ENCODE measurements at regions not wholly inside any gene's neighbourhood (a gene's known extent, or its start where the extent isn't known, plus 50 kb on each side); places are given as distances from the start of the nearest gene placed in this dataset.
"Not testable (repeated sequence)": the region's sequence is repeated elsewhere in the genome, so short reads cannot be mapped to it uniquely, and the experiment has no call there.

DNA sequence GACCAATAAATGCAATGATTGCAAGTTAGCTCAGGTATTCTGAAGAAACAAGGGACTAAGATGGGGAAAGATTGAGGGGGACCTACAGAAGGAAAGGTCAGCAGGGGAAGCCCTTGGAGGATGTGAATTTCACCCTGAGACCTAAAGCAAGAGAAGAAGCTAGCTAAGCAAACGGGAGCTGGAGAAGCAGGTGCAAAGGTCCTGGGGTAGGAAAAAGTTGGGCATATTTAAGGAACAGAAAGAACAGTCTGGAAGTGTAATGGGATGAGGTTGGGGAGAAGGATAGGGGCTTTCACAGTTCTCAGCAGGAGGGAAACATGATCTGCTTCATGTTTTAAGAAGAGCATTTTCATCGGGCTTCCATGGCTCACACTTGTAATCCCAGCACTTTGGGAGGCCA lies 89.7 kb upstream of the SLC45A1 start:
- no peak for DNase-seq (ENCODE audit: low read depth)

DNA sequence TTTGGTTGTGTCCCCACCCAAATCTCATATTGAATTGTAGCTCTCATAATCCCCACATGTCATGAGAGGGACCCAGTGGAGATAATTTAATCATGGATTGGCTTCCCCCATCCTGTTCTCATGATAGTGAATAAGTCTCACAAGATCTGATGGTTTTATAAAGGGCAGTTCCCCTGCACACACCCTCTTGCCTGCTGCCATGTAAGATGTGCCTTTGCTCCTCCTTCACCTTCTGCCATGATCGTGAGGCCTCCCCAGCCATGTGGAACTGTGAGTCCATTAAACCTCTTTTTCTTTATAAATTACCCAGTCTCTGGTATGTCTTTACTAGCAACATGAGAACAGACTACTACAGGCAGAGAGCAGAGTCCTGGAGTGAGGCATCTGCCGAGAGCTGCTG lies 90.2 kb upstream of the SLC45A1 start:
- not testable (repeated sequence) for DNase-seq (ENCODE audit: low read depth)

DNA sequence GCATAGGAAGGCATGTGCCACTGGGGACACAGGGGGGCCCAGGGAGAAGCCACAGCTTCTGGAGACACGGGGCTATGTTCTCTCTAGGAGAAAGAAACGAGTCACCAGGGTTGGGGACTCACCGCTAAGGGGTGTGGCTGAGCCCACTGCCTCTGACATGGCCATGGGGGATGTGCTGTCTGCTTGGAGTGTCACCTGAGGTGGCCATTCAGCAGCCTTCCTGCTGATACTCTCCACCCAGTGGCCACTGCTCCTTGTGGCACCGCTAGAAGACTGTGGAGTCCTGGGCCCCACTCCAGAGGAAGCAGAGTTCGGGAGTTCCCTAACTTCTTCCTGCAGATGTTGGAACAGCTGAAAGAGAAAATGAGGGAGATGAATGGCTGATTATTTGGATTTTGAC lies 91.2 kb upstream of the SLC45A1 start:
- no peak for DNase-seq (ENCODE audit: low read depth)

DNA sequence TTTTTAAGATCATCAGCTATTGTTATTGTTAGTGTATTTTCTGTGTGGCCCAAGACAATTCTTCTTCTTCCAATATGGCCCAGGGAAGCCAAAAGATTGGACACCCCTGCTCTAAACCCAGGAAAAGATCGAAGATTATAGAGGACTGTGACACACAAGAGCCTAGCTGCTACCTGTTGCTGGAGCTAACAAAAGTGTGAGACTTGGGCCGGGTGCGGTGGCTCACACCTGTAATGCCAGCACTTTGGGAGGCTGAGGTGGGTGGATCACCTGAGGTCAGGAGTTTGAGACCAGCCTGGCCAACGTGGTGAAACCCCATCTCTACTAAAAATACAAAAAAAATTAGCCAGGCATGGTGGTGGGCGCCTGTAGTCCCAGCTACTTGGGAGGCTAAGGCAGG lies 91.9 kb upstream of the SLC45A1 start:
- not testable (repeated sequence) for DNase-seq (ENCODE audit: low read depth)

DNA sequence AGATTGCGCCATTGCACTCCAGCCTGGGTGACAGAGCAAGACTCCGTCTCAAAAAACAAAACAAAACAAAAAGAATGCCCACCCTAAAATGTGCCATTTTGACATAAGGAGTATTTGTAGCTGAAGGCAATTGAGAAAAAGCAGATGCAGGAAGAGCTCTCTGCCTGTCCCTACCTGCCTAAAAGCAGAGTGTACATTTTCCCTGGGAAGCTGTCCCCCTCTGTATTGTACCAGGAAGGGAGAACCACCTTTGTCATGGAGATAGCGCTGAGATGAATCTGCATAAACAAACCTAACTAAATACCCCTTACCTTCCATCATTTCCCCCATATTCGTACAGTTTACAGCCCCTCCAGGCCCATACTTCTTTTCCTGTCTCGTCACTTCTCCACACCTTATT lies 94.4 kb upstream of the SLC45A1 start:
- DNase-seq (ENCODE audit: low read depth), result no peak

DNA sequence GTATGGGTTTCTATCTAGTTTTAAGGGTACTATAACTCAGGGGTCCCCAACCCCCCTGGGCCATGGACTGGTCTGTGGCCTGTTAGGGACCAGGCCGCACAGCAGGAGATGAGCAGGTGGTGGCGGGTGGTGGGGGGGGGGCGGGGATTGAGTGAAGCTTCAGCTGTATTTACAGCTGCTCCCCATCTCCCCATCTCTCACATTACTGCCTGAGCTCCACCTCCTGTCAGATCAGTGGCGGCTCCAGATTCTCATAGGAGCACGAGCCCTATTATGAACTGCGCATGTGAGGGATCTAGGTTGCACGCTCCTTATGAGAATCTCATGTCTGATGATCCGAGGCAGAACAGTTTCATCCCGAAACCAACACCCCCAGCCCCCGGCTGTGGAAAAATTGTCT lies 95.1 kb upstream of the SLC45A1 start:
- DNase-seq (ENCODE audit: low read depth), result no peak

DNA sequence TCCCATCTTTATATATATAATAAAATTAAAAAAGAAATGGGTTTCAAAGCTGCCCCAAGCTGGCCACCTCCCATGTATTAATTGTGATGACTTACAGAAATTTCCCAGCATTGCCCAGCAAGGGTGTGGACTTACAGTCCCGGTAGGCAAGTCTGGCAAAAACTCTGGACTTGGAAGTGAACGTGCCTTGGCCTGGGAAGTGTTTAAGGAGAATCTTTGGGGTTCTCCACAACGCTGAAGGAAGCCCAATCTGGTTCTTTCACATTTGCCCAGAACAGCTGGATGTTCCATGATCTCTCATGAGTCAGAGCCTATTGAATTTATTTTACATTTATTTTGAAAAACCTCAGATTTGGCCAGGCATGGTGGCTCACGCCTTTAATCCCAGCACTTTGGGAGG lies 98.4 kb upstream of the SLC45A1 start:
- DNase-seq (ENCODE audit: low read depth), result no peak

DNA sequence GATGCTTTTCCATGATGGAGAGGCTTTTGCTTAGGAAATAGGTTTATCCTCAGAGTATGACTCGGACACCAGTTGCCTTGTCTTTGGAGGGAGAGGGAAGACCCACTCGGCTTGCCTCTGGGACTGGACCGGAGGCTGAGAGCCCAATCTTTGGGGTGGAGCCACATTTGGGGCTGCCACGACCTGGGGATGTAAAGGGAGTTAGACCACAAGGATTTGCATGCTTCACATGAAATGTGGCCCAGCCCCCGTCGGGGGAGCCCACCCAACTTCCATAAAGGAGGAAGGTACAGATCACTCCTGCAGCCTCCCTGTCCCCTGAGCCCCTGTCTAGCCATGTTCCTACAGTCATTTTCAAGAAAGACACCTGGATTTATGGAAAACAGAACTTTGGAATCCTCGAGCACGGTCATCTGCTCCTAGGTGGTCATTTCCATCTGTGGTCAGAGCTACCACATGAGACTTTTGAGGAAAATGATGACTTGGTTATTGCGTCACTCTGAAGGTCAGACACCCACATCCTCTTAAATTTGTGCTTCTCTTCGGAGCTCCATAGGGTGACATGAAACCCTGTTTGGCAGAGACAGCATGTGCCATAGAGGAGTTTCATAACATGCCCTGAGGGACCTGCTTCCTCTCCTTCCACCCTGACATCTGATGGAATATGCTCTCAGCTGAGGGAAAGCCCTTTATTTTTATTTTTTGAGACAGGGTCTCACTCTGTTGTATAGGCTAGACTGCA lies 99.4 kb upstream of the SLC45A1 start:
- peak; percentile 49 for DNase-seq (ENCODE audit: low read depth)

DNA sequence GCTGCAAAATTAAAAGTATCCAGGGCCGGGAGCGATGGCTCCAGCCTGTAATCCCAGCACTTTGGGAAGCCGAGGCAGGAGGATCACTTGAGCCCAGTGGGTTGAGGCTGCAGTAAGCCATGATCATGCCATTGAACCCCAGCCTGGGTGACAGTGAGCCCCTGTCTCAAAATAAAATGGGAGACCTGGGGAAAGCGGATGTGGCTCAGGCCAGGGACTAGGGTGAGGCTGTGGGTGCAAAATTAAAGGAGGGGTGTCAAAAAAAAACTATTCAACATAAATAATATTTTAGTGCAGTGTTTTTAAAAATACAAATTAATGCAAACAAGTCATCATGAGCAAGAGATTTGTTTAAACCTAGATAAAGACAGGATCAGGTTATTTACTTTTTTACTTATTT lies 100.1 kb upstream of the SLC45A1 start:
- DNase-seq (ENCODE audit: low read depth), result no peak

DNA sequence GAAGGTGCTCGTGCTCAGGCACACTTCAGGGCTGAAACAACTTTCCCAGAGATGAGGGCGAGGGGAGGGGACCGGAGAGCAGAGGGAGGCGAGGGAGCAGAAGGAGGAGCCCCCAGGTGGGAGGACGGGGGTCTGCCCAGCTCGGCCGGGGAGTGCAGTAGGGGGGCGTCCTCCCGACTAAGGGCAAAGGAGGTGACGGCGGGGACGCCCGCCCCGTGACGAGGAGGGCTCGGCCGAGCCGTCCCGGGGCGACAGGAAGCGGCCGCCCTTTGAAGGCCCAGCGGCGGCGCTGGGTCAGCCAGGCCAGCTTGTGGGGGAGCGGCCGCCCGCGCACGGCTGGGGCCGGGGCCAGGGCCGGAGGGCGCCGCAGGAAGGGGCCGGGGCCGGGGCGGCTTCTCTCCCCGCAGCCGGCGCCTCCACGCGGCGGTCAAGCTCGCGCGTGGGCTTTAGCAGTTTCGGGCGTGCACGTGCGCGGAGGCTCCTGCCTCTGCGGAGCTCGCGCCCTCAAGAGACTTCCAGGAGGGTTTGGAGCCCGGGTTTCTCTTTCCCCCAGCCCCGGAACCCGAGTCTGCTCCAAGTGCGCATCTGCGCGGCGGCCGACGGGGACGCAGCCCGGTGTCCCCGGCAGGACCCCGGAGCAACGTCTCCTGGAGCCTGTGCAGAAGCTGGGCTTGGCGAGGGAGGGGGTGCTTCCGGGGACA lies 100.8 kb upstream of the SLC45A1 start:
- no peak for DNase-seq (ENCODE audit: low read depth)

DNA sequence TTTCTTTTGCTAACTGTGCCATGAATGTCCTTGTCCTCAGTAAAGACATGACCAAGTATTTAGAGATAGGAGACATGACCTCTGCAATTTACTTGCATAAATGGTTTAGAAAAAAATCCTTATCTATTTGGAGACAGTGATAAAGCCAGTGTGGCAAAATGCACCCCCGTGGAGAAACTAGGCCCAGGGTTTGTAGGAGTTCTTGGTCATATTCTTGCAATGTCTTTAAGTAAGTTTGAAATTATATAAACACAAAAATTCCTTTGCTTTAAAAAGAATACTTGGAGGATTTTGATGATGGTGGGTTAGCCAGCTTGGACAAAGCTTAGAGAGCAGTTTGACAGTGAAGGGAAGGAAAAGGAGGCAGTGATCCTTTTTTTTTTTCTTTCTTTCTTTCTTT lies 101.9 kb upstream of the SLC45A1 start:
- DNase-seq (ENCODE audit: low read depth), result no peak

DNA sequence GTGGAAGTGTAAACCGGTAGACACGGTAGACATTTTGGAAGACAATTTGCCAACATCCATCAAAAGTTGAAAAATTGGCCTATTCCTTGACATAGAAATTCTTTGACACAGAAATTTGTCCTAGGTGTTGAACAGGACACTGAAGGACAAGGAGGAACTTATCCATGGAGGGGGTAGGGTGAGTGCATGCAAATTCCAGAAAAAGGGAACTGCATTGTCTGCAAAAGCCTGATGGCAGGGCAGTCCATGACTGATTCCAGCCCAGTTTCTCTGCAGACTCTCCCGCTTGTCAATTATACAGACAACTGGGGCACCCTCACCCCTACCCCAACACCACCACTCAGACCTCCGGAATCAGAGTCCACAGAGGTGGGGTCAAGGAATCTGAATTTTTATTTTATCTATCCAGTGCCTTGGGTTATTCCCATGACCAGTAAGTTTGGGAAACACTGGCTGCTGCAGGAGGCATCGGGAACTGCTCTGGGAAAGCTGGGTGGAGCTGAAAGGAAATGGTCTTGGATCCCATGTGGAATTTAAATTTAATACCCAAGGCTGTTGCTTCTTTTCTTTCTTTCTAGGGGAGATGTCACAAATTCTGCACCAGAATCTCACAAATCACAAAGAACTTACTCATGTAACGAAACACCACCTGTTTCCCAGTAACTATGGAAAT lies 103.3 kb upstream of the SLC45A1 start:
- DNase-seq (ENCODE audit: low read depth), result no peak

DNA sequence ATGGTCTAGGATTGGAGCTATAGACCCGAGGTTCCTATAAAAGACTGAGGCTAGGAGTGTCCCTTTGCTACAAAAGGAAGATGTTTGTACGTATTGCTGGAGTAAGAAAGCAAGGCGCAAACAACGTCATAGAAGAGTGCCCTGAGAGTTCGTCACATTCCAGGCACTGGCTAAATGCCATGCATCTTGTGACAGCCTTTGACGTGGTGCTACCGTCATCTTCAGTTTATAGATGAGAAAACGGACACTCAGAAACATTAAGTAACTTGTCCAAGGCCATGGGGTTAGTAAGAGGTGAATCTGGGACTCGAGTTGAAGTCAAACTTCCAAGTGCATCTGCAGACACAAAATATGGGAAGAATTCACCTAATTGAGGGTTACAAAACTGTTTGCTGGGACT lies 104.2 kb upstream of the SLC45A1 start:
- no peak for DNase-seq (ENCODE audit: low read depth)

DNA sequence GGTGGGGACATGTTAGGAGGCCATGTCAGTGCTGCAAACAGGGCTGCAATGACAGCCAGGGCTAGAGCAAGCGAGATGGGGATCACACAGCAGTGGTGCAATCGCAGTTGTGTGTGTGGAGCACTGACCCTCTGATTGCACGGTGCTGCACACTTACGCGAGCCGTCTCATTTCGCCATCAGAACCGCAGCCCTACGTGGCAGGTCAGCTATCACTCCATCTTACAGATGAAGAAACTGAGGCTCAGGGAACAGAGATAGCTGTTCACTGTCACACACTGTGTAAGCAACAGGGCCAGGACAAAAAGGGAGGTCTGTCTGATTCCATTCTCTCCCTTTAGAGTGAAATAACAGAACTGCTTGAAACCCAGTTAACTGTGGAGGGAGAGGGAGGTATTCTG lies 104.8 kb upstream of the SLC45A1 start:
- no peak for DNase-seq (ENCODE audit: low read depth)

DNA sequence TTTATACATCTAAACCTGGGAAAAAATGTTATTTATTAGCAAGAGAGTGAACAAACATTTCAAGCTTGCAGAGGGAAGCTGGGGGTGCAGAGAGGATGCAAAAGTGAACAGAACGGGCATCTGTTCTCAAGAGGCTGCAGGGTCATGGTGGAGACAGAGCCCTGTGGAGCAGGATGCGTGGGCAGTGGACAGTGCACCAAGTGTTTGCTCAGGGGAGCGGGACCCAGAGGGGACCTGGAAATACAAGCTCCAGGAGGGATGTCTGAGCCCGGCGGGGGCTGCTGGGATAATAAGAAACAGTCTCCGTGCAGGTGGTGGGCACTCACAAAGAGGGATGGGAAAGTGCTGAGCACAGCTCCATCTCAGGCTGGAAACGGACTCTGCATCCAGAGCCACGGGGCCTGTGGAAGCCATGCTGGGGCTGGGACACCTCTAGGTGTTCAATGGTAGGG lies 105.3 kb upstream of the SLC45A1 start:
- no peak for DNase-seq (ENCODE audit: low read depth)

DNA sequence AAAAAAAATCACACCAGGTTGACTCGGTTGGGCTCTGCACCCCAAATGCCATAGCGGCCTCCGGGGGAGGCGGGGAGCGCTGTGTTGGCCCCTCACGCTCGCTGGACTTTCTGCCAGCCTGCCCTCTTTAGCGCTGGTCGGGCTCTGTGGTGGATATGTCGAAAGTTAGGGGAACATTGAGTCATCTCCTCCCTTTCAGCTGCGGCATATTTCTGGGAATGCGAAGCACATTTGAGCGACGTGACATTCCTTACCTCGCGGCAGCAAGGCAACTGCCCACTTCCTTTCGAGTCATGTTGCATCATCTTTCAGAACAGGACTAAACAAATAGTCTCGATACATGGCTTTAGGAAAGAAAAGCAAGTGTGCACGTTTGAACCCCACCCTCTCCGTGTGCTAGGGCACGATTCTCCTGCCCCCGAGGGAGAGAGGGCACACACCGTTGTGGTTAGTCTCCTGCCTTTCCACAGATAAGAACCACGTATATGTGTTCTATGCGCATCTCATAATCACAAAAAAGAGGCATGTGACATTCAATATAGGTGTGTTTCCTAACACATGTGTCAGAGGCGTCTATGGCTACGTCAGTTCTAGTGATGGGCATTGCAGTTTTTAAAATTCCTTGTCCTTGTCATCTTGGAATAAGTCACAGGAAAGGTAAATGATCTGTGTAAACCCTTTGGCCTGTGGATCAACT lies 105.9 kb upstream of the SLC45A1 start:
- DNase-seq (ENCODE audit: low read depth), result peak; percentile 98

DNA sequence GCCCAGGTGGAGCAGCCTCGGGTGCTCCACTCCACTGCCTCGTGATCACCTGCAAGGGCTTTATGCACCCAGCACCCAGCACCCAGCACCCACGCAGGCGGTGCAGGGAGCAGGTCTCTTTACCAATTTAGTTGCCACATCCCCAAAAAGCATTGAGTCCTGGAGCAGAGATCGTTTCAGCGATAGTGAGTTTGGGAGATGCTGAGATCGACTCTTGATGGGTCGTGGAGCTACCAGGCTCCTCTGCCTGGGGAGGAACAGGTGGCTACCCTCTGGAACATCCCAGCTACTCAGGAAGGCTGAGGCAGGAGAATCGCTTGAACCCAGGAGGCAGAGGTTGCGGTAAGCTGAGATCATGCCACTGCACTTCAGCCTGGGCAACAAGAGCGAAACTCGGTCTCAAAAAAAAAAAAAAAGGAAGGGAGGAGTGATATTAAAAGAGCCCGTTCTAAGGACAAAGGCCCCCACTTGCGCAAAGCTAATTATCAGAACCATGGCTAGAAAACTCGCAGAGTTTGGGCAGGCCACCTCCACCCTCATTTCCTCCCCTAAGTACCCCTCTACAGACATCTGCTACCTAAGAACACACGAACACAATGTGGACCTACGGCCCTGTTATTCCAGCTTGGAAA lies 106.5 kb upstream of the SLC45A1 start:
- no peak for DNase-seq (ENCODE audit: low read depth)

DNA sequence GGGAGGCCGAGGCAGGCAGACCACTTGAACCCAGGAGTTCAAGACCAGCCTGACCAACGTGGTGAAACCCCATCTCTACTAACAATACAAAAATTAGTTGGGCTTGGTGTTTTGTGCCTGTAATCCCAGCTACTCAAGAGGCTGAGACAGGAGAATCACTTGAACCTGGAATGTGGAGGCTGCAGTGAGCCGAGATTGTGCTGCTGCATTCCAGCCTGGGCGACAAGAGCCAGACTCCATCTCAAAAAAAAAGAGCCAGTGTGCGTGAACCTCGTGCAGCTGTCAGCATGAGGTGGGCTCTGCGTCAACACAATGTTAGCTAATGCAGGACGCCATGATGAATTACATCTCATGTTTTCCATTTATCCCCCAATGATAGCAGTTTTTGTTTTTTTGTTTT lies 110.7 kb upstream of the SLC45A1 start:
- no peak for DNase-seq (ENCODE audit: low read depth)

DNA sequence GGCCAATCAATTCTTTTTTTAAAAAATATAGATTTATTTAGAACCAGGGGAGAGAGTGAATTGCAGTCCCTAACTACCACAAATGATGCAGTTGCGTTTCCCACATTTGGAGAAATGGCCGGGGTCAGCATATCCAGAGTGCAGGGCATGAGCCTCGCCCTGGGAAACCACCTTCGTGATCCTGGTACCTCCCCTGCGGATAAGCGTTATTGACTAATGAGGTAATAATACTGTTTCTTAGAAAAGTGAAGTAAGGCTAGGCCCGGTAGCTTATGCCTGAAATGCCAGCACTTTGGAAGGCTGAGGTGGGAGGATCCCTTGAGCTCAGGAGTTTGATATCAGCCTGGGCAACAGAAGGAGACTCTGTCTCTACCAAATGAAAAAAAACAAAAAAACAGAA lies 111.5 kb upstream of the SLC45A1 start:
- DNase-seq (ENCODE audit: low read depth), result no peak

DNA sequence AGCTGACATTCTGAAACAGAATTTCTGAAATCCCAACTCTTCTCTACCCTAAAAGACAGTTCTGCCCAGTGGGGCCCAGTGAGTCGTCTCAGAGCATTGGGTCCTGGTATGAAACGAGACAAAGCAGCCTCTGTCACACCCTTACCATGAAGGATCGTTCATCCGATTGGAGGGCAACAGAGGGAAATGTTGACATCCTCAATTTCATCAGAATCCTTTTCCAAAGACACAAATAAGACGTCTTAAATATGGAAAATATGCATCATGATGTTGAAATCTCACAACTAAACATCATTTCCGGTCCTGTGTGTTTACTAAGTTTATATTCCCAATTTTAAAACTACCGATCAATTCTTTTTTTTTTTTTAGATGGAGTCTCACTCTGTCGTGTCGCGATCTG lies 112.1 kb upstream of the SLC45A1 start:
- DNase-seq (ENCODE audit: low read depth), result no peak

DNA sequence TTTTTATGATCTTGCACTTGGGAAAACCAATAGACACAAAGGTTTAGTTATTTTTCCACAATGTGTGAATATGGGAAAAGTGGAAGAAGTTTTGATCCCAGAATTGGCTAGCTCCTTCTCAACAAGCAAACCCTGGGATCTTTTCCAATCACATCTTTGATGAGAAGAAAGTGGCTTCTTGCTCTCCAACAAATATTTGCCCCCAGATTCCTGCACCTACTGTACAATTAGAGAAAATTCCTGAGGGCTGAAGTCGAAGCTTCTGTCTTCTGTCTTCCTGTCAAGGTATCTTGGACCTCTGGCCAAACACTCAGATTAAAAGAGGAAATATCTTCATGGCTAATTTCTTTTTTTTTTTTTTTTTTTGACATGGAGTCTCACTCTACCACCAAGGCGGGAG lies 113.1 kb upstream of the SLC45A1 start:
- DNase-seq (ENCODE audit: low read depth), result no peak

DNA sequence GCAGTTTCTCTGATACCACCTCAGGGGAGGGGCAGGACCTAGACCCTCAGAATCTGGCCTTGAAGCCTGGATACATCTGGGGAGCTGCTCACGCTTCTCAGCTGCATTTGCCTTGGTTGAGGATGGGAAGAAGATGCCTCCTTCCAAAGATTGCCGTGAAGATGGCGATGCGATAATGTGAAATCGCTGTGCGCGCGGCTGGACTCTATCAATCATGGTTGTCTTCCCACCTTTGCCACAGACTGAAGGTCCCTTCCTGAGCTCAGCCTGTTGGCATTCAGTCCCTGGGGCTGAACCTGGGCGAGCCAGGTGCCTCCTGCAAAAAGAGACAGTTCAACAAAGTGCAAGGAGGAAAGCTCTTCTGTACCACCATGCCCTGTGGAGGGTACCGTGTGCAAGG lies 114.4 kb upstream of the SLC45A1 start:
- DNase-seq (ENCODE audit: low read depth), result no peak
